ENCODE measurements at regions not wholly inside any gene's neighbourhood (a gene's known extent, or its start where the extent isn't known, plus 50 kb on each side); places are given as distances from the start of the nearest gene placed in this dataset.

DNA sequence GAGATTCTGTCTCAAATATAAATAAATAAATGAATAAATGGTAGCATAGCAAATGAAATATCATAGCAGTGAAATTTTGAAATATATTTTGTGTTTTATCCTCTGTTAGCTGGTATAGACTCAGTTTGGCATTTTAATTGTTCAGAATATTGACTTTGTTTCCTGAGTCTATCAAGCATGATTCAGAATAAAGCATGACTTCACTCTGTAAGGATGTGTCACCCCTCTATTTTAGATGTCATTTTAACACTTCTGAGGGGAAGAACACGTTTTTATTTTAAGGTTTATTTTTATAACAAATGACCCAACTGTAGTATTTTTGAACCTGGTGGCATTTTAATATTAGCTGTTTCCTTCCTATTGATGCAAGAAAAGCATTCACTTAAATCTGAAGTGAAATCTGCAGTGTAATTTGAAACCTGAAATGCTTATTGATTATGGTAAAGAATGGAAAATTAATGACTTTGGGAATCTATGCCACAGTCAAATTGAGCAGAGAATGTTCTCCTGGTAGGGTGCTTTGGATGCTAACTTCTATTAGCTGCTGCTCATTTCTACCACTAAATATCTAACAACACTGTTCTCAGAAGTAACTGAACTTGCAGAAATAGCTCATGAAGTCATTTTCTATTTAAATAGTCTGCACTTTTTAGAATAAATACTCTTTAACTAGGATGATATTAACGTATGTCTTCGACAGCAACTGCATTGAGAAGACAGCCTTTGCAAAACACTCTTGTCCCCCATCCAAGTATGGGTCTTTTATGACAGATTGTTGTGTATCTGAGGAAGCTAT lies 114.2 kb downstream of the SOX4 start:
- H3K36me3 ChIP-seq (ENCODE audit: control insufficient read depth in 2 of 2, extremely low read depth in 1 of 2, insufficient read depth in 2 of 2, low read length in 2 of 2): no peaks in the 10 kb centered on the region
- H2AFZ ChIP-seq (ENCODE audit: control insufficient read depth, low read length): no peak overlapping the region
- FAIRE-seq (no peak), DNase-seq (ENCODE audit: low read depth, low spot score) (no peak)
- no peaks in the 10 kb centered on the region for H3K4me1 ChIP-seq (ENCODE audit: control insufficient read depth, extremely low read depth, insufficient read depth, low read length)
- H3K4me3 ChIP-seq (ENCODE audit: control insufficient read depth in 2 of 3, extremely low read depth in 1 of 3, insufficient read depth in 2 of 3, low read depth in 1 of 3, low read length in 3 of 3): no peak overlapping the region
- H3K9ac ChIP-seq (ENCODE audit: control insufficient read depth, extremely low read depth, insufficient read depth, low read length): no peak overlapping the region
- TF ChIP-seq, protein P1, sequence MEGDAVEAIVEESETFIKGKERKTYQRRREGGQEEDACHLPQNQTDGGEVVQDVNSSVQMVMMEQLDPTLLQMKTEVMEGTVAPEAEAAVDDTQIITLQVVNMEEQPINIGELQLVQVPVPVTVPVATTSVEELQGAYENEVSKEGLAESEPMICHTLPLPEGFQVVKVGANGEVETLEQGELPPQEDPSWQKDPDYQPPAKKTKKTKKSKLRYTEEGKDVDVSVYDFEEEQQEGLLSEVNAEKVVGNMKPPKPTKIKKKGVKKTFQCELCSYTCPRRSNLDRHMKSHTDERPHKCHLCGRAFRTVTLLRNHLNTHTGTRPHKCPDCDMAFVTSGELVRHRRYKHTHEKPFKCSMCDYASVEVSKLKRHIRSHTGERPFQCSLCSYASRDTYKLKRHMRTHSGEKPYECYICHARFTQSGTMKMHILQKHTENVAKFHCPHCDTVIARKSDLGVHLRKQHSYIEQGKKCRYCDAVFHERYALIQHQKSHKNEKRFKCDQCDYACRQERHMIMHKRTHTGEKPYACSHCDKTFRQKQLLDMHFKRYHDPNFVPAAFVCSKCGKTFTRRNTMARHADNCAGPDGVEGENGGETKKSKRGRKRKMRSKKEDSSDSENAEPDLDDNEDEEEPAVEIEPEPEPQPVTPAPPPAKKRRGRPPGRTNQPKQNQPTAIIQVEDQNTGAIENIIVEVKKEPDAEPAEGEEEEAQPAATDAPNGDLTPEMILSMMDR (optimal IDR thresholded peaks at IDR 0.05 in 1 of 3, IDR thresholded peaks at IDR 0.05 in 1 of 3, conservative IDR thresholded peaks at IDR 0.05 in 1 of 3; ENCODE audit: extremely low read depth in 1 of 3, insufficient read depth in 2 of 3, low read length in 3 of 3): no peak
- TF ChIP-seq EZH2 (IDR thresholded peaks at IDR 0.05; ENCODE audit: low read length): no peak
- no peaks in the 10 kb centered on the region for H3K9me3 ChIP-seq (ENCODE audit: control insufficient read depth, low read depth, low read length)
- no peaks in the 10 kb centered on the region for H4K20me1 ChIP-seq (ENCODE audit: control insufficient read depth, extremely low read depth, insufficient read depth, low read length)
- H3K79me2 ChIP-seq (ENCODE audit: control insufficient read depth, insufficient read depth, low read length): no peaks in the 10 kb centered on the region
- dilution Hi-C loops (cut with MboI; ENCODE audit: extremely low pct_ligation_motif_present, low sequenced_read_pairs): no loop called here
- H3K27ac ChIP-seq (ENCODE audit: control insufficient read depth, insufficient read depth, low read length): no peak overlapping the region
- no peaks in the 10 kb centered on the region for H3K9me1 ChIP-seq (ENCODE audit: control insufficient read depth, extremely low read depth, insufficient read depth, low read length)
- H3K4me2 ChIP-seq (ENCODE audit: control insufficient read depth, extremely low read depth, insufficient read depth, low read depth, low read length): no peak overlapping the region
- no peaks in the 10 kb centered on the region for H3K27me3 ChIP-seq (ENCODE audit: control insufficient read depth, extremely low read depth, insufficient read depth, low read length)

DNA sequence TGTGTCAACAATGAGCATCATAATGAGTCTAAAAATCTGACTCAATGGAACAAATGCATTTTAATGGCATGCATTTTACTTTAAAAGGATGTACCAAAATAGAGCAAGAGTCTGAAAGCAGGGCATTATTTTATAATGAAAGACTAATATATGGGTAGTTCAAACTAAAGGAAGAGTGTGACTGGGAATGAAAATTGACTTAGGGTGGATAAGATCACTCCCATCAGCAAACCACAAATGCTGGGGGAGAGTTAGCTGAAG lies 114.7 kb downstream of the SOX4 start:
- Histone ChIP-seq H3K9me1 (ENCODE audit: control insufficient read depth, extremely low read depth, insufficient read depth, low read length) (no peaks in the 10 kb centered on the region), H3K27ac (ENCODE audit: control insufficient read depth, insufficient read depth, low read length) (no peak overlapping the region), H3K9me3 (ENCODE audit: control insufficient read depth, low read depth, low read length) (no peaks in the 10 kb centered on the region), H3K4me2 (ENCODE audit: control insufficient read depth, extremely low read depth, insufficient read depth, low read depth, low read length) (no peak overlapping the region), H3K36me3 (ENCODE audit: control insufficient read depth in 2 of 2, extremely low read depth in 1 of 2, insufficient read depth in 2 of 2, low read length in 2 of 2) (no peaks in the 10 kb centered on the region), H2AFZ (ENCODE audit: control insufficient read depth, low read length) (no peak overlapping the region), H3K4me3 (ENCODE audit: control insufficient read depth in 2 of 3, extremely low read depth in 1 of 3, insufficient read depth in 2 of 3, low read depth in 1 of 3, low read length in 3 of 3) (no peak overlapping the region), H4K20me1 (ENCODE audit: control insufficient read depth, extremely low read depth, insufficient read depth, low read length) (no peaks in the 10 kb centered on the region), H3K79me2 (ENCODE audit: control insufficient read depth, insufficient read depth, low read length) (no peaks in the 10 kb centered on the region), H3K9ac (ENCODE audit: control insufficient read depth, extremely low read depth, insufficient read depth, low read length) (no peak overlapping the region), H3K4me1 (ENCODE audit: control insufficient read depth, extremely low read depth, insufficient read depth, low read length) (no peaks in the 10 kb centered on the region), H3K27me3 (ENCODE audit: control insufficient read depth, extremely low read depth, insufficient read depth, low read length) (no peaks in the 10 kb centered on the region)
- dilution Hi-C loops (cut with MboI; ENCODE audit: extremely low pct_ligation_motif_present, low sequenced_read_pairs): no loop called here
- no peak for DNase-seq (ENCODE audit: low read depth, low spot score)
- no peak for FAIRE-seq
- TF ChIP-seq, protein P1 (optimal IDR thresholded peaks at IDR 0.05 in 1 of 3, IDR thresholded peaks at IDR 0.05 in 1 of 3, conservative IDR thresholded peaks at IDR 0.05 in 1 of 3; ENCODE audit: extremely low read depth in 1 of 3, insufficient read depth in 2 of 3, low read length in 3 of 3): no peak
- no peak for TF ChIP-seq EZH2 (IDR thresholded peaks at IDR 0.05; ENCODE audit: low read length)

Data from keratinocyte (primary cell).